Heart right ventricle (tissue), 16 donors: ENCODE measurements at regions not wholly inside any gene's neighbourhood (a gene's known extent, or its start where the extent isn't known, plus 50 kb on each side); places are given as distances from the start of the nearest gene placed in this dataset.

Experiments
- ATAC-seq, 8 donors: fragments of 200-7000 bp; cut with Tn5 transposase; one replicate each; pipeline ENCODE4 v1.9.1; 2020; ENCODE audit warnings: mild to moderate bottlenecking in 8 of 8, moderate library complexity in 8 of 8, moderate number of reproducible peaks in 1 of 8
- DNase-seq, 2 donors: peaks; one replicate each; pipeline ENCODE4 v3.0.0-alpha.2; 2020
- H3K27ac ChIP-seq, 10 donors: fragments of 200-600 bp; sonication (generic) in 2 of 10; one replicate each; pipeline versions ENCODE4 v1.5.0 to v1.8.0; 2020 to 2022; ENCODE audit warnings: mild to moderate bottlenecking in 3 of 10
- H3K27me3 ChIP-seq, 7 donors: fragments of 200-600 bp; one replicate each; pipeline ENCODE4 v1.8.0; 2021 to 2022; ENCODE audit warnings: mild to moderate bottlenecking in 2 of 7
- H3K36me3 ChIP-seq, 9 donors: fragments of 200-600 bp; sonication (generic) in 1 of 9; one replicate each; pipeline versions ENCODE4 v1.5.0 to v1.8.0; 2020 to 2022; ENCODE audit warnings: mild to moderate bottlenecking in 2 of 9
- H3K4me1 ChIP-seq, 9 donors: fragments of 200-600 bp; sonication (generic) in 1 of 9; one replicate each; pipeline versions ENCODE4 v1.5.0 to v1.8.0; 2020 to 2022; ENCODE audit warnings: mild to moderate bottlenecking in 4 of 9
- H3K4me3 ChIP-seq, 10 donors: fragments of 200-600 bp; sonication (generic) in 2 of 10; one replicate each; pipeline versions ENCODE4 v1.5.0 to v1.8.0; 2020 to 2022; ENCODE audit warnings: mild to moderate bottlenecking in 7 of 10, moderate library complexity in 2 of 10
- H3K9me3 ChIP-seq, 11 donors: fragments of 200-600 bp in 10 of 11; sonication (generic) in 2 of 11; one replicate each; pipeline versions ENCODE4 v1.5.0 to v1.8.0; 2013 to 2022; ENCODE audit warnings: mild to moderate bottlenecking in 2 of 11, control low read depth in 1 of 11, moderate library complexity in 1 of 11
- CTCF ChIP-seq, 9 donors: fragments of 200-600 bp; sonication (generic) in 2 of 9; IDR thresholded peaks; one replicate each; pipeline versions ENCODE4 v1.5.0 to v1.8.0; 2021 to 2022; ENCODE audit warnings: antibody characterized with exemption in 9 of 9, mild to moderate bottlenecking in 5 of 9, moderate library complexity in 1 of 9
- WGBS, 2 donors: extraction: QIAGEN DNeasy Blood & Tissue Kit; methylation state at CpG; one replicate each; pipeline ENCODE4 v1.1.7; 2013; ENCODE audit warnings: inconsistent platforms in 1 of 2; 5-methylcytosine and 5-hydroxymethylcytosine counted together
- intact Hi-C, 10 donors: fragments of 100-400 bp; cut with DNase I; formaldehyde crosslinking; loops; one replicate each; pipeline versions ENCODE4 v1.11.1 to v1.14.2; 2022
- donor health status: Arrhythmogenic right ventricular cardiomyopathy.
- donor health status: ischemic (EF 13 %, LVEDD 7.1; RV severe dilation, severe dysfunction).
- donor health status: healthy with polysubstance abuse.
- donor health status: DM: no; HTN: yes; CAD: no.
- donor health status: DM: no; HTN: no; CAD: no.
- donor health status: ischemic (EF 25% LVEDD 6.9; RV normal size, moderate dysfunction).
- donor health status: ischemic (EF 25% LVEDD 5.7; RV mildly dilated, moderate dysfunction).
- donor health status: healthy.
- donor health status: DM: yes; HTN: yes; CAD: no.
- donor health status: Ischemic cardiomyopathy.
- donor health status: ischemic (EF 35%, LVEDD 5.7; RV mildly dilated, moderate dysfunction).
- donor health status: nonischemic (EF 11% LVEDD 7.7; RV severe dilation, severe dysfunction).
- donor health status: DM: yes; HTN: yes; CAD: no.
- donor health status: PGD.
- donor health status: ischemic (EF 29% LVEDD 5.4; RV normal size, mild dysfunction).
- donor health status: nonischemic (EF 23%, LVEDD 6.1; RV moderate dilation, normal function).

- H3K36me3 ChIP-seq, result no peaks in the 10 kb centered on the region
- WGBS, 2 donors, result 85 to 87% methylated on average over 2 of the region's 2 CpGs
- DNase-seq, result no peak
- no peaks in the 10 kb centered on the region for H3K27me3 ChIP-seq
- no peaks in the 10 kb centered on the region for H3K4me1 ChIP-seq
- no peak overlapping the region for H3K27ac ChIP-seq
- no peak for TF ChIP-seq CTCF (IDR thresholded peaks at IDR 0.05)
- H3K4me3 ChIP-seq, result no peak overlapping the region
- H3K9me3 ChIP-seq, result peaks cover 0 to 48% (median 11%) of the 10 kb centered on the region in 11 donors
- intact Hi-C loops, result no loop called here
- no peak for ATAC-seq
These were observed 636.3 kb upstream of the TYRP1 start for GRCh38 chr9:12056874-12057273.

GRCh38 chr9:12060067-12060466 is 633.1 kb upstream of the TYRP1 start:
- DNase-seq, result no peak
- 54 to 64% methylated on average over 2 of the region's 2 CpGs for WGBS, 2 donors
- no peak overlapping the region for H3K4me3 ChIP-seq
- no peaks in the 10 kb centered on the region for H3K4me1 ChIP-seq
- H3K27ac ChIP-seq, result no peak overlapping the region
- no peak for ATAC-seq
- H3K9me3 ChIP-seq, result peaks cover 0 to 20% (median under 1%) of the 10 kb centered on the region in 11 donors
- TF ChIP-seq CTCF (IDR thresholded peaks at IDR 0.05), result no peak
- no peaks in the 10 kb centered on the region for H3K27me3 ChIP-seq
- intact Hi-C loops, result no loop called here
- H3K36me3 ChIP-seq, result no peaks in the 10 kb centered on the region

- DNase-seq (no peak), ATAC-seq (no peak)
- Histone ChIP-seq H3K36me3 (no peaks in the 10 kb centered on the region), H3K27me3 (no peaks in the 10 kb centered on the region), H3K9me3 (peaks cover 0 to 17% (median 0%) of the 10 kb centered on the region in 11 donors), H3K27ac (no peak overlapping the region), H3K4me1 (no peaks in the 10 kb centered on the region), H3K4me3 (no peak overlapping the region)
- 70 to 71% methylated on average over 2 of the region's 2 CpGs for whole genome bisulfite sequencing, 2 donors
- intact Hi-C loops, result no loop called here
- no peak for TF ChIP-seq CTCF (IDR thresholded peaks at IDR 0.05)
These were observed 632.4 kb upstream of the TYRP1 start for GRCh38 chr9:12060811-12061210.

- ATAC-seq, result no peak
- Histone ChIP-seq H3K36me3 (no peaks in the 10 kb centered on the region), H3K27me3 (no peaks in the 10 kb centered on the region), H3K4me1 (no peaks in the 10 kb centered on the region), H3K9me3 (no peaks in the 10 kb centered on the region), H3K27ac (no peak overlapping the region), H3K4me3 (no peak overlapping the region)
- WGBS, 2 donors, result 43 to 60% methylated on average over 3 of the region's 3 CpGs
- intact Hi-C loops, result no loop called here
- no peak for DNase-seq
- no peak for TF ChIP-seq CTCF (IDR thresholded peaks at IDR 0.05)
These were observed 628.1 kb upstream of the TYRP1 start for GRCh38 chr9:12065050-12065449.

- 76 to 78% methylated on average over 3 of the region's 3 CpGs for WGBS, 2 donors
- TF ChIP-seq CTCF (IDR thresholded peaks at IDR 0.05), result no peak
- intact Hi-C loops, result no loop called here
- no peak for ATAC-seq
- peaks cover 0 to 4% (median 0%) of the 10 kb centered on the region in 11 donors for H3K9me3 ChIP-seq
- no peaks in the 10 kb centered on the region for H3K27me3 ChIP-seq
- H3K27ac ChIP-seq, result no peak overlapping the region
- H3K36me3 ChIP-seq, result no peaks in the 10 kb centered on the region
- H3K4me1 ChIP-seq, result no peaks in the 10 kb centered on the region
- H3K4me3 ChIP-seq, result no peak overlapping the region
- DNase-seq, result no peak
These were observed 627.5 kb upstream of the TYRP1 start for GRCh38 chr9:12065686-12066085.
